Spleen (tissue), 7 donors: ENCODE measurements at regions not wholly inside any gene's neighbourhood (a gene's known extent, or its start where the extent isn't known, plus 50 kb on each side); places are given as distances from the start of the nearest gene placed in this dataset.

ENCODE experiments used
- CTCF ChIP-seq, 11 experiments: fragments of 200-600 bp in 7 of 11; fragments of 450-650 bp in 4 of 11; sonication (generic) in 4 of 11; IDR thresholded peaks in 8 of 11; conservative IDR thresholded peaks in 3 of 11; 1 replicate in 7 of 11; 2 replicates in 4 of 11; pipeline versions ENCODE4 v1.4.0 to v1.8.0; 2016 to 2021; ENCODE audit warnings: antibody characterized with exemption in 11 of 11, inconsistent platforms in 4 of 11, mild to moderate bottlenecking in 1 of 11
- POLR2A ChIP-seq, 3 donors: fragments of 450-650 bp; IDR thresholded peaks; one replicate each; pipeline ENCODE4 v1.5.1; 2017; ENCODE audit warnings: antibody characterized with exemption in 3 of 3, mild to moderate bottlenecking in 1 of 3
- POLR2AphosphoS5 ChIP-seq, 3 donors: sonication (generic); formaldehyde crosslinking; IDR thresholded peaks; one replicate each; pipeline ENCODE4 v1.5.1; 2017; ENCODE audit warnings: antibody characterized with exemption in 3 of 3
- donor health status: DM: no; HTN: no; CAD: no; lungs with moderate emphysema.
- donor health status: DM: no; HTN: no; CAD: no.
- donor health status: DM: no; HTN: no; CAD: no.

GRCh38 chr2:198494931-198495330 is 690.5 kb downstream of the PLCL1 start:
- TF ChIP-seq CTCF (IDR thresholded peaks at IDR 0.05 in 8 of 11, conservative IDR thresholded peaks at IDR 0.05 in 3 of 11): no peak
- TF ChIP-seq POLR2AphosphoS5 (IDR thresholded peaks at IDR 0.05): no peak
- no peak for TF ChIP-seq POLR2A (IDR thresholded peaks at IDR 0.05)
